A549 (cell line): ENCODE measurements at regions not wholly inside any gene's neighbourhood (a gene's known extent, or its start where the extent isn't known, plus 50 kb on each side); places are given as distances from the start of the nearest gene placed in this dataset.

ENCODE experiments used
- ATAC-seq, 2 experiments: fragments of 200-7000 bp in 1 of 2; fragments of >200 bp in 1 of 2; cut with Nextera tagmentation in 1 of 2; cut with Tn5 transposase in 1 of 2; 3 replicates each; pipeline versions ENCODE4 v1.8.0 to v1.9.1; 2018 to 2020; ENCODE audit warnings: mild to moderate bottlenecking in 1 of 2, moderate library complexity in 1 of 2
- CTCF ChIA-PET: fragments of 300-600 bp; sonication (Branson Sonifier 250); formaldehyde crosslinking; extraction: SDS; loops from one replicate; lab custom pipeline; 2021; ENCODE audit warnings: antibody characterized with exemption, inconsistent platforms; lab: Yijun Ruan, JAX
- POLR2A ChIA-PET: fragments of 350-600 bp; formaldehyde crosslinking; extraction: SDS; loops from one replicate; lab custom pipeline; 2021; ENCODE audit warnings: antibody characterized with exemption, inconsistent platforms; lab: Yijun Ruan, JAX
- DNase-seq, 2 experiments: peaks; one replicate each; pipeline versions ENCODE4 v3.0.0 to v3.0.0-alpha.2; 2011 to 2016; ENCODE audit warnings: low read depth in 1 of 2, low spot score in 1 of 2
- FAIRE-seq: peaks from 2 replicates; lab custom pipeline; 2011; peaks lifted over from hg19 to GRCh38; lab: Jason Lieb, UNC
- H3K27ac ChIP-seq, 2 experiments: fragments of >200 bp; sonication (Bioruptor Twin); formaldehyde crosslinking; 3 replicates each; pipeline ENCODE4 v1.5.1; 2016 to 2017
- H3K4me1 ChIP-seq: fragments of >200 bp; sonication (Bioruptor Twin); formaldehyde crosslinking; 3 replicates; pipeline ENCODE4 v1.6.1; 2016
- H3K4me2 ChIP-seq: fragments of >200 bp; sonication (Bioruptor Twin); formaldehyde crosslinking; 3 replicates; pipeline ENCODE4 v1.6.1; 2016
- H3K4me3 ChIP-seq: fragments of >200 bp; sonication (Bioruptor Twin); formaldehyde crosslinking; 3 replicates; pipeline ENCODE4 v1.5.1; 2016
- H3K9me3 ChIP-seq: fragments of >200 bp; sonication (Bioruptor Twin); formaldehyde crosslinking; 3 replicates; pipeline ENCODE4 v1.6.1; 2016
- BHLHE40 ChIP-seq: IDR thresholded peaks from 2 replicates; pipeline ENCODE4 v1.6.1; 2012; ENCODE audit warnings: low read depth, low read length, inconsistent platforms
- CHD2 ChIP-seq: fragments of 150-350 bp; IDR thresholded peaks from 2 replicates; pipeline ENCODE4 v1.6.1; 2014; ENCODE audit warnings: low read length; ENCODE audit not compliant: partially characterized antibody
- EHF ChIP-seq: fragments of 250-450 bp; sonication (Bioruptor Pico); IDR thresholded peaks from 2 replicates; pipeline ENCODE4 v1.5.0; 2020; ENCODE audit warnings: mild to moderate bottlenecking
- ELK1 ChIP-seq: fragments of 150-350 bp; IDR thresholded peaks from 2 replicates; pipeline ENCODE4 v1.6.1; 2014; ENCODE audit warnings: low read depth, mild to moderate bottlenecking, low read length
- ESRRA ChIP-seq: fragments of 150-350 bp; IDR thresholded peaks from 2 replicates; pipeline ENCODE4 v1.6.1; 2014; ENCODE audit warnings: mild to moderate bottlenecking, low read length, borderline replicate concordance
- FOSL2 ChIP-seq, 2 experiments: fragments of 450-650 bp in 1 of 2; fragments of >200 bp in 1 of 2; sonication (Bioruptor Twin) in 1 of 2; formaldehyde crosslinking; IDR thresholded peaks; 2 replicates each; pipeline versions ENCODE4 v1.5.0 to v1.6.1; 2016 to 2020; ENCODE audit warnings: mild to moderate bottlenecking in 1 of 2, moderate library complexity in 1 of 2
- HDAC2 ChIP-seq: fragments of 200-600 bp; sonication (generic); IDR thresholded peaks from 2 replicates; pipeline ENCODE4 v1.6.1; 2016
- HEYL ChIP-seq: fragments of 250-450 bp; sonication (Bioruptor Pico); IDR thresholded peaks from 2 replicates; pipeline ENCODE4 v1.8.0; 2021; ENCODE audit warnings: mild to moderate bottlenecking, moderate library complexity
- HOXB13 ChIP-seq: fragments of 250-450 bp; sonication (Bioruptor Pico); IDR thresholded peaks from 2 replicates; pipeline ENCODE4 v1.5.0; 2020; ENCODE audit warnings: low read depth, mild to moderate bottlenecking, moderate library complexity
- HOXB5 ChIP-seq: fragments of 250-450 bp; sonication (Bioruptor Pico); IDR thresholded peaks from 2 replicates; pipeline ENCODE4 v1.5.0; 2020; ENCODE audit warnings: mild to moderate bottlenecking, moderate library complexity
- KDM1A ChIP-seq: fragments of 200-600 bp; sonication (generic); IDR thresholded peaks from 2 replicates; pipeline ENCODE4 v1.6.1; 2016; ENCODE audit warnings: low read depth, mild to moderate bottlenecking
- KDM5A ChIP-seq: fragments of 200-600 bp; sonication (generic); IDR thresholded peaks from 2 replicates; pipeline ENCODE4 v1.6.1; 2016; ENCODE audit warnings: antibody characterized with exemption, mild to moderate bottlenecking
- MYC ChIP-seq: IDR thresholded peaks from 2 replicates; pipeline ENCODE4 v1.6.1; 2012; ENCODE audit warnings: mild to moderate bottlenecking, inconsistent platforms, low read length, improper control_type of control experiment, borderline replicate concordance
- PHF8 ChIP-seq: fragments of 200-600 bp; sonication (generic); IDR thresholded peaks from 2 replicates; pipeline ENCODE4 v1.6.1; 2016; ENCODE audit warnings: low read depth, mild to moderate bottlenecking, antibody characterized with exemption, moderate library complexity, borderline replicate concordance
- POLR2A ChIP-seq: IDR thresholded peaks from 2 replicates; pipeline ENCODE4 v1.6.1; 2012; ENCODE audit warnings: mild to moderate bottlenecking, low read length
- RCOR1 ChIP-seq: fragments of 150-350 bp; IDR thresholded peaks from 2 replicates; pipeline ENCODE4 v1.6.1; 2014; ENCODE audit warnings: antibody characterized with exemption, low read length, low read depth
- TP53 ChIP-seq: fragments of 250-450 bp; sonication (Bioruptor Pico); IDR thresholded peaks from 2 replicates; pipeline ENCODE4 v1.5.0; 2021; ENCODE audit warnings: mild to moderate bottlenecking, moderate library complexity
- ZNF302 ChIP-seq: fragments of 250-450 bp; sonication (Bioruptor Pico); IDR thresholded peaks from 2 replicates; pipeline ENCODE4 v1.9.0; 2021; ENCODE audit warnings: inconsistent platforms, mild to moderate bottlenecking, moderate library complexity
- ZSCAN20 ChIP-seq: fragments of 250-450 bp; sonication (Bioruptor Pico); IDR thresholded peaks from 2 replicates; pipeline ENCODE4 v1.8.0; 2022; ENCODE audit warnings: mild to moderate bottlenecking, moderate library complexity
- WGBS: methylation state at CpG from one replicate; pipeline ENCODE4 v1.1.6; 2017; ENCODE audit errors: missing lambda C conversion rate; 5-methylcytosine and 5-hydroxymethylcytosine counted together
- TF ChIP-seq, protein P1 (sequence below): fragments of 250-450 bp; sonication (Bioruptor Pico); IDR thresholded peaks from 2 replicates; pipeline ENCODE4 v1.5.0; 2020; ENCODE audit warnings: low read depth, mild to moderate bottlenecking, moderate library complexity
- TF ChIP-seq, protein P2 (sequence below): IDR thresholded peaks from 2 replicates; pipeline ENCODE4 v1.6.1; 2012; ENCODE audit warnings: low read depth, borderline replicate concordance
- TF ChIP-seq, protein P3 (sequence below): IDR thresholded peaks from 2 replicates; pipeline ENCODE4 v1.6.1; 2012

- WGBS: 52% methylated on average over 6 of the region's 6 CpGs
- H3K9me3 ChIP-seq: no peaks in the 10 kb centered on the region; the same call in 2 of the 3 replicates
- FAIRE-seq: no peak
- no peak for DNase-seq
- H3K4me3 ChIP-seq: no peak overlapping the region
- no peak overlapping the region for H3K27ac ChIP-seq
- no peak overlapping the region for H3K4me2 ChIP-seq
- TF ChIP-seq HDAC2 (no peak), MYC (no peak)
- CTCF ChIA-PET: no interaction called here
- no peaks in the 10 kb centered on the region for H3K4me1 ChIP-seq
- POLR2A ChIA-PET: no interaction called here
- no peak for ATAC-seq
Measured at GRCh38 chr12:34212651-34213050, 190.4 kb downstream of the ALG10 start.

- no peak overlapping the region for H3K4me3 ChIP-seq
- TF ChIP-seq ZNF302: no peak
- TF ChIP-seq, protein P1, sequence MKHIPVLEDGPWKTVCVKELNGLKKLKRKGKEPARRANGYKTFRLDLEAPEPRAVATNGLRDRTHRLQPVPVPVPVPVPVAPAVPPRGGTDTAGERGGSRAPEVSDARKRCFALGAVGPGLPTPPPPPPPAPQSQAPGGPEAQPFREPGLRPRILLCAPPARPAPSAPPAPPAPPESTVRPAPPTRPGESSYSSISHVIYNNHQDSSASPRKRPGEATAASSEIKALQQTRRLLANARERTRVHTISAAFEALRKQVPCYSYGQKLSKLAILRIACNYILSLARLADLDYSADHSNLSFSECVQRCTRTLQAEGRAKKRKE (CRISPR knock-in tag): no peak
- TF ChIP-seq, protein P2, sequence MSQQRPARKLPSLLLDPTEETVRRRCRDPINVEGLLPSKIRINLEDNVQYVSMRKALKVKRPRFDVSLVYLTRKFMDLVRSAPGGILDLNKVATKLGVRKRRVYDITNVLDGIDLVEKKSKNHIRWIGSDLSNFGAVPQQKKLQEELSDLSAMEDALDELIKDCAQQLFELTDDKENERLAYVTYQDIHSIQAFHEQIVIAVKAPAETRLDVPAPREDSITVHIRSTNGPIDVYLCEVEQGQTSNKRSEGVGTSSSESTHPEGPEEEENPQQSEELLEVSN: no peak
- TF ChIP-seq, protein P3, sequence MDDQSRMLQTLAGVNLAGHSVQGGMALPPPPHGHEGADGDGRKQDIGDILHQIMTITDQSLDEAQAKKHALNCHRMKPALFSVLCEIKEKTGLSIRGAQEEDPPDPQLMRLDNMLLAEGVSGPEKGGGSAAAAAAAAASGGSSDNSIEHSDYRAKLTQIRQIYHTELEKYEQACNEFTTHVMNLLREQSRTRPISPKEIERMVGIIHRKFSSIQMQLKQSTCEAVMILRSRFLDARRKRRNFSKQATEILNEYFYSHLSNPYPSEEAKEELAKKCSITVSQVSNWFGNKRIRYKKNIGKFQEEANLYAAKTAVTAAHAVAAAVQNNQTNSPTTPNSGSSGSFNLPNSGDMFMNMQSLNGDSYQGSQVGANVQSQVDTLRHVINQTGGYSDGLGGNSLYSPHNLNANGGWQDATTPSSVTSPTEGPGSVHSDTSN: no peak
- no peak for TF ChIP-seq BHLHE40
- no peak for TF ChIP-seq RCOR1
- no peak for TF ChIP-seq TP53 (CRISPR knock-in tag)
- TF ChIP-seq HOXB5 (CRISPR knock-in tag): no peak
- no peak for TF ChIP-seq FOSL2 (IDR thresholded peaks at IDR 0.05)
- TF ChIP-seq FOSL2 (CRISPR knock-in tag; IDR thresholded peaks at IDR 0.05): no peak
- no peak for TF ChIP-seq POLR2A
- TF ChIP-seq CHD2: no peak
- TF ChIP-seq HOXB13: no peak
- no peak for TF ChIP-seq EHF (CRISPR knock-in tag)
- TF ChIP-seq PHF8: no peak
- no peak for TF ChIP-seq KDM1A
- no peak for TF ChIP-seq ELK1
- no peak for TF ChIP-seq HEYL (CRISPR knock-in tag)
- TF ChIP-seq, all 56 proteins: peak for 0
- CTCF ChIA-PET: interaction anchor here (3.0 kb wide), 1 partner anchor 91 kb away, joined by 15 read pairs; no protein-coding TSS in a partner anchor
- ATAC-seq (no peak), DNase-seq (no peak), FAIRE-seq (no peak)
- 66% methylated on average over 9 of the region's 9 CpGs for WGBS
- POLR2A ChIA-PET: no interaction called here
- Histone ChIP-seq H3K4me2 (no peak overlapping the region), H3K4me1 (no peaks in the 10 kb centered on the region), H3K27ac (no peak overlapping the region), H3K9me3 (no peaks in the 10 kb centered on the region; the same call in 2 of the 3 replicates)
Measured at GRCh38 chr12:34214011-34214410, 191.7 kb downstream of the ALG10 start.

DNA sequence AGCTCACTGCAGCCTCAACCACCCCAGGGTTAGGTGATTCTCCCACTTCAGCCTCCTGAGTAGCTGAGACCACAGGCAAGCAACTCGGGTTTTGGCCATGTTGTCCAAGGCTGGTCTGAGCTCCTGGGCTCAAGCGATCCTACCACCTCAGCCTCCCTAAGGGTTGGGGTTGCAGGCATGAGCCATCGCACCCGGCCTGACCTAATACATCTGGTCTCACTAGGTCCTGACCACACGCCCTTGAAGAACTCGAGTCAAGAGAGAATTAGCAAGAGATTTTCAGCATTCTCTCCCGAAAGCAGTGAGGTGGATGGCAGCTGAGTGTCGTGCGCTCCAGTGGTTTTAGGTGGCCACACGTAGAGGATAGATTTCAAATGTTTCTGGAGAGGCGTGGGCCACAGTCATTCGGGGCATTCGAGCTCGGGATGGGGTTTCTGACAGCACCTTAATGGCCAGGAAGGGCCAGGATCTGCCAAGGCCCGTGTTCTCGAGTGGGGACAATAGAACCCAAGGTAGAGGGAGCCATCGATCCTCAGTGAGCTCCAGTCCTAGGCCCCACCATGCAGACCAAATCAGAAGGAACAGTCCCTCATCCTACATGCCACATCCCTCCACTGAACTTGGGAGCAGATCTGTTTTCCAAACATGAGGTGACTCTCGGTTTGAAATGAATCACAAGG is 193.1 kb downstream of the ALG10 start:
- no peak for FAIRE-seq
- Histone ChIP-seq H3K4me2 (no peak overlapping the region), H3K27ac (no peak overlapping the region), H3K4me3 (no peak overlapping the region), H3K4me1 (no peaks in the 10 kb centered on the region), H3K9me3 (no peaks in the 10 kb centered on the region; the same call in 2 of the 3 replicates)
- ChIA-PET POLR2A (no interaction called here), CTCF (interaction anchor here (1.1 to 3.0 kb wide), 3 partner anchors 8 to 92 kb away, joined by 3 to 15 read pairs (median 5); no protein-coding TSS in a partner anchor)
- WGBS: 45% methylated on average over 18 of the region's 18 CpGs
- ATAC-seq: no peak
- DNase-seq: no peak
- TF ChIP-seq EHF (CRISPR knock-in tag) (no peak), PHF8 (no peak), KDM5A (no peak), ESRRA (no peak), ZSCAN20 (CRISPR knock-in tag) (no peak)
